G401.6 (cell line): ENCODE measurements at regions not wholly inside any gene's neighbourhood (a gene's known extent, or its start where the extent isn't known, plus 50 kb on each side); places are given as distances from the start of the nearest gene placed in this dataset.

Experiments
- FAIRE-seq: peaks from 2 replicates; lab custom pipeline; 2012; peaks lifted over from hg19 to GRCh38; lab: Jason Lieb, UNC

DNA sequence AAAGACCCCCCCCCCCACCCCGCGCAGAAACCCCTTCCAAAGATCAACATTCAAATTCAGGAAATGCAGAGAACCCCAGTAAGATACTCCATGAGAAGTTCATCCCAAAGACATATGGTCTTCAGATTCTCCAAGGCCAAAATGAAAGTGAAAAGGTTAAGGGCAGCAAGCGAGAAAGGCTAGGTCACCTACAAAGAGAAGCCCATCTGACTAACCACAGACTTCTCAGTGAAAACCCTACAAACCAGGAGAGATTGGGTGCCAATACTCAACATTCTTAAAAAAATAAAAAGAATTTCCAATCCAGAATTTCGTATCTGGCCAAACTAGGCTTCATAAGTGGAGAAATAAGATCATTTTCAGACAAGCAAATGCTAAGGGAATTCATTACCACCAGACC is 175.2 kb downstream of the RND3 start:
- no peak for FAIRE-seq

DNA sequence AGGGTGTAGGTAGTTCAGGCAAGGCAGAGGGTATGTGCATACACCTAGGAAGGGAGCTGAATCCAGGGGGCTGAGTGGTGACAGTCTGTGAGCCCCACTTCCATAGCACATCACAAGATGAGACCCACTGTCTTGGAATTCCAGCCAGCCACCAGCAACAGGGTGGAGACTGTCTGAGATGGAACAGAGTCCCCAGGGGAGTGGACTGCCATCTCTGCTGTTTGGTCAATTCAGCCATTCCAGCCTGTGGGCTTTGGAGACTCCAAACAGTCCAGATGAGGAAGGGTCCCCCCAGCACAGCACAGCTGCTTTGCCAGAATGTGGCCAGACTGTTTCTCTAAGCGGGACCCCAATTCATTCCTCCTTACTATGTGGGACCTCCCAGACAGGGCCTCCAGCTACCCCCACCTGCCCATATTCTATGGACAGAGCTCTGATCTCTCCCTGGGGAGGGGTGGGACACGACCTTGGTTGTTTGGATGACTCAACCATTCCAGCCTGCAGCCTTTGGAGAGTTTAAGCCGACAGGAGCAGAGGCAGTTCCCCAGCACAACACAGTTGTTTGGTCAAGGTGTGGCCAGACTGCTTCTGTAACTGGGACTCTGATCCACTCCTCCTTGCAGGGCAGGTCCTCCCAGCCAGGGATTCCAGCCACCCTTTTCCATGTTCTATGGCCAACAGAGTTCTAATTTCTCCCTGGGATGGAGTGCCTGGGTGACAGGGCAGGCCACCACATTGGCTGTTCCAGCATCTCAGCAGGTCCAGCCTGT is 178.0 kb downstream of the RND3 start:
- FAIRE-seq = no peak

DNA sequence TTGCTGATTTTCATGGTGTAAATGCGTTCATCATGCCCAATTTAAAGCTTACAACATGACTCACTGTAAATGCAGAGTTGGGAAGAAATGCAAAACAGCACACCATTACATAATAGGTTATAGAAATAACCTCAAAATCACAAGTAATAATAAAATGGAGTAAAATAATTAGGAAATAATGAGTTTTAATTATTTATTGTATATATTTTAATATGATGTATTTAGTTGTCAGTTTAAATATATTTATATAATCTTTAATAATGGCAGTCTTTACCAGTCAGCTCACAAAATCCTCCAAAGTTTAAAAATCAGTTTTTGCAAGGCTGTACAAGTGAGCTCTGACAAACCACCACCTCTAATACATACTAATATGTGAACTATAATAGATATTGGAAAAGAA is 180.2 kb downstream of the RND3 start:
- no peak for FAIRE-seq

DNA sequence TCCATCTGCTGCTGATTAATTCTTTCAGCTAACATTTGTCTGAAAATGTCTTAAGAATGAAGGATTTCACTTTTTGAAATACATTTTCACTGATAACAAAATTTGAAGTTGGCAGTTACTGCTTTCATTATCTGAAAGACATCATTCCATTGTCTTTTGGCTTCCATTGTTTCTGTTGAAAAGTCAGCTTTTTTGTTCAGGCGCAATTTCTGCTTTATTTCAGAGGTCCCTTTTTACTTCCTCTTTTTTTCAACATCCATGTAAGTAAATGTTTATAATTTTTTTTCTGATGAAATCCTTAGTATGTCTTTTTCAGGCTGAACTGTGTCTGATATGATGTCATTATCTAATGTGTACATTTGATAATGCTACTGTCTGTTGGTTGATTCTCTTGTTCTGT is 184.2 kb downstream of the RND3 start:
- FAIRE-seq = peak; percentile 93

DNA sequence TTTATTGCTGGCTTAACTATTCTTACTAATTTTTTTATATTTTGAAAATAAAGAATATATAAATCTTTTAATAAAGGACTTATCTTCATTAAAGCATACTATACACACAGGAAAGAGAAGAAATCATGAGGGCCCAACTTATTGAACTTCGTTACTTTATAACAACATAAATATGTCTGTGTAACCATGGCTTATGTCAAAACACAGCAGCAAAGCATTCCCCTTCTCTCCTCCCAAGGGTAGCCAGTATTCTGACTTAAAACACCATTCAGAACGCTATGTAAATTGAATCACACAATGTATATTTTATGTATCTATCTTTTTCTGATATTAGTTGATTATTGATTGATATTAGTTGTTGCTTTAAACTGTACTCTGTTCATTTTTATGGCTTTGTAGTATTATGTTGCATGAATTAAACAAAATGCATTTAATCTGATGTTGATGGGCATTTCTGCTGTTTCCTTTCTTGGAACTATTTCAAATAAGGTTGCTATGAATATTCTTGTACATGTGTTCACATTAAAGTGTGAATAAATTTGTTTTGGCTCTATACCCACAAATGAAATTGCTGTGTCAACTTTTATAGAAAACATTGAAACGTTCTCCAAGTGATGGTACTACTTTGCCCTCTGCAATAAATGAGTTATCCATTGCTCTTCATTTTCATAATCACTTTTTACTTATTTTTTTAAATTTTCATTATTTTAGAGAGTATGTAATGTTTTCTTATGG is 188.7 kb downstream of the RND3 start:
- peak; percentile 28 for FAIRE-seq

DNA sequence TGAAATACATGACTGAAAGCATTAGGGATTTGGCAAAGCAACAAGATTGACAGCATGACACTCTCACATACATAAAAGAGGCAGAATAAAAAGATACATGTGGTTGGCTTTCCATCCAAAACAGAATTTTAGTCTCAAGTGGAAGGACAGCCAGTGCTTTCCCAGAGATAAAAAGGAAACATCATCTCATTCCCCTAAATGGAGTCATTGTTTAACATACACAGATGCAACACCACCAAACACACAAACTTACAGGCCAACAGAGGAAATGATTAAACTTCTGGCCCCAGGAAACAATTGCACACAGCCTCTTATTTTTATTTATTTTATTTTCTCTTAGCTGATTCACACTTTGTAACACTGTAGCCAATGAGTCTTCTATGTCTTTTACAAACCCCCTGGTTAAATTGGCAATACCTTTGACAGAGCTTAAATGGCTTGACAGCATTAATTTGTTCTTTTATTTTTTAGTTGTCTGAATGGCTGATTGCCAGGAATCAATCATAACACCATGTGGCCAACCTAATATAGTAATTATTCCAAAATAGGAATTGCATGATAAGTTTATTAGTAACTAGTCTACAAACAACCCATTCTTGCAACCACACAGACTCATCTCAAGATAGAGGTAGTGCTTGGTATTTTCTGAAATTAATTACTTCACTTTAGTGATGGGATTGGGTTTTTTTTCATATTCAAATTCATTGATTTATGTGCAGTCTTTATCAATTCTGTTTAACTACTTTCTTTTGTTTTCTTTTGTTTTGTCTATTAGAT is 190.5 kb downstream of the RND3 start:
- FAIRE-seq = peak; percentile 36

DNA sequence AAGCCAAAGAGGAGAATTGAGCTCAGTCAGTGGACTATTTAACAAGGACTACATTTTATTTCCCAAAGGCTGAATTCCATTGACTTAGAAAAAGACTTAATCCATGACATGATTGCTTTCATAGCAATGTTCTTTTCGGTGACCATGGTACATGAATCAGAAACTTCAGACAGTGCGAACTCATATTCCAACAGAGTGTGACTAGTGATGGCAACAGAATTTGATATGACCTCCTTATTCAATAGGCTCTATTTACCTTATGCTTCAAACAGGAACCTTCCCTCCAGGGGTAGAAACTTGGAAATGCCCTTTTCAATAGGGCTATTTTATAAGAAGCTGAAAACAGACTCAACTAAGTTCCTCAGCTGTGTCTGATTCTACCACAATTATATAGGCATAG is 191.9 kb downstream of the RND3 start:
- no peak for FAIRE-seq

DNA sequence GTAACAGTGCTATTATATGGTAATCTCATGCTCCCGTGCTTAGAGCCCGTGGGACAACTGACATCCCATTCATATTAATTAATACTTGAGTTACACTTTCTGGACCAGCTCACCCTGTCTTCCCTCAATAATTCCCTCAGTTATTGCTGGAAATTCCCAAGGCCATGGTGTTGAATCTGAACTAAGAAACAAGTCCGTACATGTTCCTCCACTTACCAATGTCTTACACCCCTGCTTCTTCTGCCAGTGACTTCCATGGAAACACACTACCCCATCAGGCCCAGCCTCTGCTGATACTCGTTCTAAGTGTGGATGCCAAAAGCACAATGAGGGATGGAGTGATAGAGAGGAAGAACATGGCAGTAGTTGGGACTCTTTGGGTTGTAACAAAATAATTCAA is 193.7 kb downstream of the RND3 start:
- no peak for FAIRE-seq

DNA sequence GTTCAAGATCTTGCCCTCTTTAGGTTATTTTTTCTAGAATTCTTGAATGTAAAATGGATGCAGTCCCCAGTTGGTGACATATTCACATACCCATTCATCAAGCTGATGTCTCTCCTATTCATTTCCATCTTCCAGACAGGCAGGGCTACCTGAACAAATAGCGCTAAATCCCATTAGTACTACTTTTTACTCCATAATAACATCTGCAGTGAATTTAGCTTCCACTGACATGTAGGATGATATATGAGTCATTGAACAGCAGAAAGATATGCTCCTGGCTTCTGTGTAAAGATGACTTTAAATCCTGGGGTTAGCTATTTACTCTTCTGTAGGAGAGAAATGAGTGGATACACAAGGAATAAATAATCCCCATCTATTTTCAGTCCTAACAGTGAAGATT is 194.7 kb downstream of the RND3 start:
- no peak for FAIRE-seq

DNA sequence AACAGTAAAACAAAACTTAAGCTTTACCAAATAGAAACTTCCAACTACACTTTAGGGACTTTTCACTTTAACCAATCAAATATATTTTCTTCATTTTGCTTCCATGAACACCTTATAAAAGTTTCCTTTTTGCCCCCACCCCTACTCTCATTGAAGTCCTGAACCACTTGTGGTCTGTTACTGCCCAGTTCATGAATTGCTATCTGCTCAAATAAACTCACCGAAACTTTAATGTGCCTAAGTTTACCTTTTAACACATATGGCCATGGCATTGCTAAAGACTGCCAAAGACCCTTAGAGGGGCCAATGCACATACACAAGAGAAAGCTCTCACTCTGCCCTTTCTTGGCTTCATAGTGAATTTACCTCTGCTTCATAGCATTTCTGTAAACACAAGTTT is 195.3 kb downstream of the RND3 start:
- no peak for FAIRE-seq

DNA sequence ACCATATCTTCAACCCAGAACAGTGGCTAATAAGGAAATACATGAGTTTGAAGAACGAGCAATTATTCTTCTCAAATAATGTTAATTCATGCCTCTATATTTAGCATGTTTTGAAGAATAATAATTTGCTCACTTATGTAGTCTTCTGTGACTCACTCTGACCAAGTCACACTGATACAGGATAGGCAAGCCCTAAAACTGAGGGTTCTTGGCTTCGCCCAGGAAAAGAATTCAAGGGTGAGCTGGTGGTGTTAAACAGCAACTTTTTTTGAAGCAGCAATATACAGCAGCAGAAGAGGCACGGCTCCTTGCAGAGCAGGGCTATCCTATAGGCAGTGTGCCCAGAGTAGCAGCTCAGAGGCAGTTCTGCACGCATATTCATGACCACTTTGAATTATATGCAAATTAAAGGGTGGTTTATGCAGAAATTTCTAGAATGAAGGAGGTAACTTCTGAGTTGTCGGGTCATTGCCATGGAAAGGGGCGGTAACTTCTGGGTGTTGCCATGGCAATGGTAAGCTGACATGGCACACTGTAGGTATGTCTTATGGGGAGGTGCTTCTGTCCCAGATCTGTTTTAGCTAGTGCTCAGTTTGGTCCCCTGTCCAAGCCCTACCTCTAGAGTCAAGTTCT is 200.6 kb downstream of the RND3 start:
- no peak for FAIRE-seq

DNA sequence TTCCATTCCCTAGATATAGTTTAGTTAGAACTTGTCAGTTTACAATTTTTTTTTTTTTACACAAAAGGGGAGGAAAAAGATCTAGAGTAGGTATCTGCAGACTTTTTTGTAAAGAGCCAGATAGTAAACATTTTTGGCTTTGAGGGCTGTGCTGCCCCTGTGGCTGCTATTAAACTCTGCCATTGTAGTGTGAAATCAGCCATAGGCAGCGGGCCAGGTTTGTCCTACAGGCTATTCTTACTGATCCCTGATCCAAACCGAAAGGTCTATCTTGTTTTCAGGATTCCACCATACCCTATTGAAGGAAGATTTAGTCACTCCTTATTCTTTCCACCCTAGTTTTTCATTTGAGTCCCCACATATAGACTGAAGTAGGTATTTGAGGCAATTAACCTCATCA is 203.4 kb downstream of the RND3 start:
- no peak for FAIRE-seq

DNA sequence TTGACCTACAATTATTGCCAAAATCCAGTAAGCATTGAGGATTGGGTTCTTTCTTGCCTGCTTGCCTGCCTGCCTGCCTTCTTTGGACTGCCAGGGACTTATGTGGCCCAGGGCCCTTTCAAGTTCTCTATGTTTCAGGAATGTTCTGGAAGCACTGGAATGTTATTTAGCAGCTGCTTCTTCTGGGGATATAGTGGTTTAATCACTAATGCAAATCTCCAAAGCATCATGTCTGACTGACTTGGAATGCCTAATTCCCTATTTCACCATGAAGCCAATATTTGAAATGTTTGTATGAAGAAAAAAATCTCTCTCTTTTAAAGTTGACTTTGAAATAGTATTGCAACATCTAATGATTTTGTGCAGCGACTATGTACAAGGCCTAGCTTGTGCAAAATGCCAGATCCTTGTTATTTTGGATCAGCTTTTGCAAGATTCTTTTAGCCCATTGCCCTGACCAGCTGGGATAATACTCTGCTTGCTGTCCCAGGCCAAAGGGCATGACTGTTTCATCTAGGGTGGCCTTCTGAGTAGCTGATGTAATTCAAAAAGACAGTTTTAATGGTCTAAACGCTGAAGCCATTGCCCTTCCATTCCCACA is 204.6 kb downstream of the RND3 start:
- FAIRE-seq = no peak

DNA sequence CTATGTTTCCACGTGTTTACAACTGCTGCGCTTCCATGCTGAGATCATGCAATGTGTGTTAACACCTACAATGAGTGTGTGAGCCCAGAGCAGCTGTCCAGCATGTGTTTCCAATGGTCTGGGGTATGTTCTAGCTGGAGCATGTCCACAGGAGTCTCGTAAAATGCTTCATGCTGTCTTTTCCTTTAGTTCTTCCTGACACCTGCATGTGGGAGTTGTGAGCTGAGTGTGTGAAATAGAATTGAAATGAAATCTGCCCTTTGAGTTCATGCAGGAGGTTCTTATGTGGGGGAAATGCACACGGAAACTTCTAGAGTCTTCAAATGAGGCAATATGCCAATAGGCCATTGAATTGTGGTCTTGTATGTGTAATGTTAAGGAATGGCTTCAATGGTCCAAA is 205.1 kb downstream of the RND3 start:
- FAIRE-seq = no peak

DNA sequence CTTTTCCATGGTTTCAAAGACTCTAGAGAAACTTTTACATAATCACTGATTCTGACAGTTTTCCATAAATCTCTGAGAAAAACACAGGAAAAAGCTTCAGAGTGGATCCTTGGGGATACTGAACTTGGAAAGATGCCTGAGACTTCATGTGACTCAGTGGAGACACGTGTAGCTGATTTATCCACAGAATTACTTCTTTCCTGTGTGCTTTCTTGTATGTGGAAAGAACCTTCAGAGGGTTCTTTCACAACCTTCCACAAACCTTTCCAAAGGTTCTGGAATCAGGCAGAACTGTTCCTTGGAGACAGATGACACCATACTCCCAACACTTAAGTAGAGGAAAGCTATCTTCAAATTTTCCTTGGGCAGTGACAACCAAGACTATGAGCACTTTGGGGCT is 207.2 kb downstream of the RND3 start:
- FAIRE-seq = no peak

DNA sequence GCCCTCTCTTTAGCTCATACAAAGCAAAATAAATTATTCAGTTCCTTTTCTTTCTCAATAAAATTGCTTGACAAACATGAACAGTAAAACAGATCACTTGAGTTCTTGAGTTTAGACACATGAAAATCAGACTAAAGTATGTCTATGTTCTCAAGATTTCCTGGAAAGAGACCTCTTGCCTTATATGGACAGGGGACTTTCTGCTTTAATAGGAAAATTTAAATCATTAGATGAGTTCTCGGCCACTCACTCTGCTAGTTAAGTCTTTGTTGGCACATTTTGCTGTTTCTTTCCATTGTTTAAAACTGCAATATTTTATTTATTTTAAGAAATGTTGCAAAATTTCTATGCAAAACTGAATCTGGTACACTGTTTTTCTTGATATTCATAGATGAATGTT is 207.8 kb downstream of the RND3 start:
- no peak for FAIRE-seq

DNA sequence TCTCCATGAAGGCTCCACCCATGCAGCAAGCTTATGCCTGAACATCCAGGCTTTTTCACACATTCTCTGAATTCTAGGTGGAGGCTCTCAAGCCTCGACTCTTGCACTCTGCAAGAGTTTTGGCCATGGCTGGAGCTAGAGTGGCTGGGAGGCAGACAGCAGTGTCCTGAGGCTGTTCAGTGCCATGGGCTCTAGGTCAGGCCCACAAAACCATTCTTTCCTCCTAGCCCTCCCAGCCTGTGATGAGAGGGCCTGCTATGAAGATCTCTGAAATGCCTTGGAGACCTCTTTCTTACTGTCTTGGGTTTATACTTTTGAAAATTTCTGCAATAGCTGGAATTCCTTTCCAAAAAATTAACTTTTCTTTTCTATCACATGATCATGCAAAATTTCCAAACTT is 210.7 kb downstream of the RND3 start:
- no peak for FAIRE-seq

DNA sequence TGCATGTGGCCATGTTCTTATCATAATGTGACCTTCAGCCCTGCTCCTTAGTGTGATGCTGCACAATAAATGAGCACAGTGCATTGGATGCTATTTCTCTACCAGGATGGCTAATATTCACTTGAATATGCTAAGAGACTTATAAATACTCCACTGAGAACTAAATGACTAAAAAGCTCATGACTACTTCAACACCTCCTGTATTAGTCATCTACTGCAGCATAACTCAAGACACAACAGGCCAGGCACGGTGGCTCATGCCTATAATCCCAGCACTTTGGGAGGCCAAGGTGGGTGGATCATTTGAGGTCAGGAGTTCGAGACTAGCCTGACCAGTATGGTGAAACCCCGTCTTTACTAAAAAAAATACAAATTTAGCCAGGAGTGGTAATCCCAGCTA is 213.4 kb downstream of the RND3 start:
- FAIRE-seq = no peak

DNA sequence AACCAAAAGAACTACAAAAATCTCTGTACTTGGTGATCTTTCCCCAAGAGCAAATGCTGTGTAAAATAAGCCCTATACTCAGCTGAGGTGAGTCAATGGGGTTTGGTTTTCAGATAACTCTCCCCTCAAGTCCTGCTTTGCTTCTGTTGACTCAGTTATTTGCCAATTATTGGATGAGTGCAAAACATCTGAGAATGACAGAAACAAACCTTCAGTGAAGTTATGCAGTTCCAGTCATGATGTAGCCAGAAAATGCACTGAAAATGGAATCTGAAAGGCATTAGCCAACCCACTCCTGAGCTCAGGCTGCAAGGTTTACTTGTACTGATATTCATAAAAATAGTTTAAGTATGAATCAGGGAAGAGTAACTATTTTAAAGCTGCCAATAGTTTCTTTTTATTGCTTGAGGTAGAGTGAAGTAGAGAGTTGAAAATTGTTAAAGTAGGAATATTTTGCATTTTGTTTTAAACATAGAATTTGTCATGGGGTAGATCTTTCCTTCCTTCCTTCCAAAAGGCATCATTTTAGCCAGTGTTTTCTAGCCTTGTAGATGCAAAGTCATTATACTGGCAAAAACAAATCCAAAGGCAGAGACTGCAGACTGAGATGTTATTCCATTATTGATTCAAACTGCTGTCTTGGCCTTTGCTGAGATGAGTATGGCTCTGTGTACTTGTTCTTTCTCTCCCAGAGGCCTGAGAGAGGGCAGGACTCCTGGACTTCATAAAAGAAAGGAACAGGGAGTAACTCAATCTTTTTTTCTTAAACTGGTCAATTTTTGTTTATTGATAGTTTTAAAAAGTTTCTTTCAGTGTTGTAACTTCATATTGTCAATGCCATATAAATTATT is 215.3 kb downstream of the RND3 start:
- peak; percentile 65 for FAIRE-seq

DNA sequence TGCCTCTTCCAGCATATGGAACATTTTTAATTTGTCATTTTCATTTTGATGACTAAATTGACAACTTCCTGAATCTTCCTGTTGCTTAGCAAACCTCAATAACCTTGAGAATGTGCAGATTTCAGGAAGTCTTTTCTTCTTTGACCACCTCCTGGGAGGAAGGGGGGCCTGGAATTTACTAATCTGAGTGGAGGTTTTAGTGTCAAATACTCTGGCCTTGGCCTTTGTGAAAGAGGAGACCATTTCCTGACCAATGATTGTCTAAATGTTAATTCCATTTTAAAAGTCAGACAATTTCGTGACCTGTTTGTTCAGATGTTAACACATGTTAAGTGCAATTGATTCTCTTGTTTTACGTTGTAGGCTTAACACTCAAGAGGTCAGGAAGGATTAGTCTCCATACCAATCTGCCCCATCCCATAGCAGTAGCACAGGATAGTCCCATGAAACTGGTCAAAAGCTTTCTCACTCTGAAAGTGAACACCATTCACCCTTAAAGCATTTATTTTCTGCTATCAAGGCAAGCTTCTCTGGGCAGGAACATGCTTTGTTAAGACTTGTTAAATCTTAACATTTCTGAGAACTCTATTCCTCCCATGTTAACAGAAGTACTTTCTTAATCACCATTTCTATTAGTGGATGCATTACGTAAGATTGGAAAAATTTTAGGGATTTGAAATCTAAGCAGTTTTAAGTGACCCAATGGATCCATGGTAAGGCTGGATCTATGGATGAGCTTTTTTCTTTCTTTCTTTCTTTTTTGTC is 219.6 kb downstream of the RND3 start:
- FAIRE-seq = peak; percentile 89

DNA sequence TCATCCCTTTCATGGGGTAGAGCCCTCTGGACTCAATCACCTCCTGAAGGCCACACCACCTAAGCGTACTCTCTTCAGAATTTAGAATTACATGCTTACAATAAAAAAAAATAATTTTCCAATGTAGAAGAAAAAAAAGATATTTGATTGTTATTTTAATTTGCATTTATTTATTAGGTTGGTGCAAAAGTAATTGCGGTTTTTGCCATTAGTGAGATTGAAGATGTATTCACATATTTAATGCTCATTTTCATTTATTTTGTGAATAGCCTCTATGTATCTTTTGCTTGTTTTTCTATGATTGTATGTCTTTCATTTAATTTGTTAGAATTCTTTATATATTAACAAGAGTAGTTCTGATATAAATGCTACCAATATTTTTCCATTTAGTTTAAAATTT is 220.5 kb downstream of the RND3 start:
- FAIRE-seq = peak; percentile 88
